ENCODE measurements at regions not wholly inside any gene's neighbourhood (a gene's known extent, or its start where the extent isn't known, plus 50 kb on each side); places are given as distances from the start of the nearest gene placed in this dataset.

DNA sequence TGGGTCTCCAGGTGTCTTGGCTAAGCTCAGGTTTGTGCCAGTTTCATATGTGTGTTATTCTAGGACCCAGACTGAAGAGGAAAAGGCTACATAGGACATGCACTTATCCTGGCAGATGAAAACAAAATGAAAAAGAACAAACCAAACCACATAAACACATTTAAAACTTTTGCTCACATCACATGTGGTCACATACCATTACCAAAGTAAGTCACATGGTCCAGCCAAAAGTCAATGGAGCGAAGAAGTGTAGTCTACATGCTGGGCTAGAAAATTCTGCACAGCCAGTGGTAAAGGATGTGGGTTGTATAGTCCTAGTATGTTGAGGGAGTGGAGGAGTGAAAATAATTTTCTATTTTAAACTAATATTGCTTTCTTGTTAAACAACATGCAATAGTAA is 437.5 kb downstream of the BTBD3 start:
- TF ChIP-seq, protein P1, sequence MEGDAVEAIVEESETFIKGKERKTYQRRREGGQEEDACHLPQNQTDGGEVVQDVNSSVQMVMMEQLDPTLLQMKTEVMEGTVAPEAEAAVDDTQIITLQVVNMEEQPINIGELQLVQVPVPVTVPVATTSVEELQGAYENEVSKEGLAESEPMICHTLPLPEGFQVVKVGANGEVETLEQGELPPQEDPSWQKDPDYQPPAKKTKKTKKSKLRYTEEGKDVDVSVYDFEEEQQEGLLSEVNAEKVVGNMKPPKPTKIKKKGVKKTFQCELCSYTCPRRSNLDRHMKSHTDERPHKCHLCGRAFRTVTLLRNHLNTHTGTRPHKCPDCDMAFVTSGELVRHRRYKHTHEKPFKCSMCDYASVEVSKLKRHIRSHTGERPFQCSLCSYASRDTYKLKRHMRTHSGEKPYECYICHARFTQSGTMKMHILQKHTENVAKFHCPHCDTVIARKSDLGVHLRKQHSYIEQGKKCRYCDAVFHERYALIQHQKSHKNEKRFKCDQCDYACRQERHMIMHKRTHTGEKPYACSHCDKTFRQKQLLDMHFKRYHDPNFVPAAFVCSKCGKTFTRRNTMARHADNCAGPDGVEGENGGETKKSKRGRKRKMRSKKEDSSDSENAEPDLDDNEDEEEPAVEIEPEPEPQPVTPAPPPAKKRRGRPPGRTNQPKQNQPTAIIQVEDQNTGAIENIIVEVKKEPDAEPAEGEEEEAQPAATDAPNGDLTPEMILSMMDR (IDR thresholded peaks at IDR 0.05), result no peak
- TF ChIP-seq POLR2A (IDR thresholded peaks at IDR 0.05), result no peak
- intact Hi-C loops (cut with DNase I; ENCODE audit: low total_unique reads), result no loop called here
- no peak overlapping the region for H3K4me3 ChIP-seq (ENCODE audit: low read depth, poor library complexity, severe bottlenecking)
- 88 to 96% methylated on average over 1 of the region's 1 CpG for WGBS, 2 donors
- no peak for DNase-seq (ENCODE audit: low spot score in 2 of 2)

DNA sequence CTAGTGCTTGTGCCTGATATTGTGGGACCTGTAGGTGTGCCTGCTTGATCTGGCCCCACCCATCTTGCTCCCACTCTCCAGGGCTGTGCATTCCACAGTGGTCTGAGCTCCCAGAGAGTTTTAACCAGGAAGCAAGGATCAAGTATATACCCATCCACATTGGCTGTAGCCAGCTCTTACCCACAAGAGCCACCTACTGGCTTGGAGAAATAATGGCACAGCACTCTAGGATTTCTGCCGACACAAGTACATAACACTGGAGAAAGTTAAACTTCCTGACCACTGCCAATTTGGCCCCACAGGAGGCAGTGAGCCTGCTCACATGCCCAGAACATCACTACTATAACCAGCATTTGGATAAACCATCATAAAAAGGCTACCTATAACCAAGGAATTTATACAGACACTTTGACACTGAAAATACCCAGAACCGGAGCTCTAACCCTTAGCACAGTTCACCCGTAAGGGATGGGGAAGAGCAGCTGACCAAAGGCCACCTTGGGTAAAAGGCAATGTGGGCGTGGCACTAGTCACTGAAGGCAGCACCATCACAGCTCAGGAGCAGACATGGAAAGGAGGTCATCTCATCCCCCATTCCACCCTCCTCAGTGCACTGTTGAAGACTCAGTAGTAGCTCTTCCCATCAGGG is 440.4 kb downstream of the BTBD3 start:
- intact Hi-C loops (cut with DNase I; ENCODE audit: low total_unique reads), result no loop called here
- DNase-seq (ENCODE audit: low spot score in 2 of 2), result no peak
- TF ChIP-seq, protein P1 (IDR thresholded peaks at IDR 0.05), result no peak
- TF ChIP-seq POLR2A (IDR thresholded peaks at IDR 0.05), result no peak
- 77 to 83% methylated on average over 4 of the region's 4 CpGs for WGBS, 2 donors
- no peak overlapping the region for H3K4me3 ChIP-seq (ENCODE audit: low read depth, poor library complexity, severe bottlenecking)

DNA sequence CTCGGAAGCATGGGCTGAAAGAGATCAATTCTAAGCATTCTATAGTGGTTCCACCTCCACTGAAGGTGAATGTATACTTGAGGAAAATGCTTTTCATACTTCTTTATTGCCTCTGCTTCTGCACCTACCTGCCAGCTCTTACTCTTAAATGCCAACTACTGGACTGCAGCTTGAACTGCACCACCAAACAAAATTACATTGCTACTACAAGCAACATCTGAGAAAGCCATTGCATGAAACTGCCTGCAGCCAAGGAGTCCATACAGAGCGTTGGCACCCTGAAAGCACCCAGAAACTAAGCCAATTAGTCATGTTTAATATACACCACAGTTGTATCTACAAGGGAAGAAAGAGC is 440.9 kb downstream of the BTBD3 start:
- 86 to 87% methylated on average over 2 of the region's 2 CpGs for WGBS, 2 donors
- TF ChIP-seq, protein P1 (IDR thresholded peaks at IDR 0.05), result no peak
- TF ChIP-seq POLR2A (IDR thresholded peaks at IDR 0.05), result no peak

DNA sequence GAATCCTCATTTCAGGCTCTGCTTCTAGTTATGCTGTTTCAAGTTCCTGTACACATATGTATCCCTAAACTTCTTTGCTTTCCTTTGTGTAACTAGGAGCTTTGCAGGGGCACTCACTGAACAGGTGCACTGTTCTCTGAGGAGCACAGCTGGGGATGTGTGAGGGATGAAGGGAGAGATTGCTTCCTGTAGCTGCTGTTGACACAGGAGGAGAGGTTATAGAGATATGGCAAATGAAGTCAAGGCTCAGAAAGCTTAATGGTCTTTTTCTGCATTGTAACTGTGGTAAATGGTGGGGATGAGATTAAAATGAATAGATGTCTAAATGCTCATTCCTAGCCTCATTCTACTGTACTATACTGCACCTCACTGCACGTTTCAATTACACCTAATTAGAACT is 454.3 kb downstream of the BTBD3 start:
- DNase-seq (ENCODE audit: low spot score in 2 of 2), result no peak
- WGBS, 2 donors, result 33 to 48% methylated on average over 1 of the region's 1 CpG
- intact Hi-C loops (cut with DNase I; ENCODE audit: low total_unique reads), result no loop called here

More for the DNA sequence above, 440.9 kb downstream of the BTBD3 start:
- H3K4me3 ChIP-seq (ENCODE audit: low read depth, poor library complexity, severe bottlenecking), result no peak overlapping the region
- intact Hi-C loops (cut with DNase I; ENCODE audit: low total_unique reads), result no loop called here
- no peak for DNase-seq (ENCODE audit: low spot score in 2 of 2)

DNA sequence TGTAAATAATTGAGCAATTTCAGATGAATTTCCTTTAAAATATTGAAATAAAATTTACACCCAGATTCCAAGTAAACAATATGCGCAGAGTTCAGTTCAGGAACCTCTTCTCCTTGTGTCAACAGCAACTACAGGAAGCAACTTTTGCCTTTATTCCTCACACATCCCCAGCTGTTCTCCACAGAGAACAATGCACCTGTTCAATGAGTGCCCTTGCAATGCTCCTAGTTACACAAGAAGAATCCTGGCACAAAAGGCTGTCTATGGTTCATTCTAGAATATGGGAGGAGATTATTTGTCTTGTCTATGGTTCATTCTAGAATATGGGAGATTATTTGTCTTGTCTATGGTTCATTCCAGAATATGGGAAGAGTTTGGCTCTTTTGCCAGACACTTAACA is 454.9 kb downstream of the BTBD3 start:
- H3K4me3 ChIP-seq (ENCODE audit: low read depth, poor library complexity, severe bottlenecking), result no peak overlapping the region
- DNase-seq (ENCODE audit: low spot score in 2 of 2), result no peak
- WGBS, 2 donors, result 84 to 97% methylated on average over 1 of the region's 1 CpG
- TF ChIP-seq, protein P1 (IDR thresholded peaks at IDR 0.05), result no peak
- TF ChIP-seq POLR2A (IDR thresholded peaks at IDR 0.05), result no peak
- intact Hi-C loops (cut with DNase I; ENCODE audit: low total_unique reads), result no loop called here

More for the DNA sequence above, 454.3 kb downstream of the BTBD3 start:
- TF ChIP-seq POLR2A (IDR thresholded peaks at IDR 0.05), result no peak
- TF ChIP-seq, protein P1 (IDR thresholded peaks at IDR 0.05), result no peak
- no peak overlapping the region for H3K4me3 ChIP-seq (ENCODE audit: low read depth, poor library complexity, severe bottlenecking)

DNA sequence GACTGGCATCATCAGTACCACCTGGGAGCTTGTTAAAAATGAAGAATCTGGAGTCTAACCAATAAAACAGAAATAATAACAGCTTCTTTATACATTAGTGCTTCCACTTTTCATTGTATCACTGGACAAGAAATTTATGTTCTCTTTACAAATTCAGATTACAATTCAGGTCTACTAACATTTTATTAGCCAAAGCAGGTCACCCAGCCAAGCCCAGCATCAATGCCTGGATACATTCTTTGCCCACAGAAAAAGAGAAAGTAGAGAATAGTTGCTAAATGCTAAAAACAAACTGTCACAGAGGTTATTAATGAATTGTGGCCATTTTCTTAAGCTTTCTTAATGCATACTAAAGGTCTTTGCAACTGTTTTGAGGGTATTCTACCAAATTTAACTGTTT is 458.3 kb downstream of the BTBD3 start:
- no peak overlapping the region for H3K4me3 ChIP-seq (ENCODE audit: low read depth, poor library complexity, severe bottlenecking)
- TF ChIP-seq, protein P1 (IDR thresholded peaks at IDR 0.05), result no peak
- no peak for TF ChIP-seq POLR2A (IDR thresholded peaks at IDR 0.05)
- intact Hi-C loops (cut with DNase I; ENCODE audit: low total_unique reads), result no loop called here
- DNase-seq (ENCODE audit: low spot score in 2 of 2), result no peak

Data from lower leg skin (tissue), 4 donors.